ENCODE measurements at regions not wholly inside any gene's neighbourhood (a gene's known extent, or its start where the extent isn't known, plus 50 kb on each side); places are given as distances from the start of the nearest gene placed in this dataset.

DNA sequence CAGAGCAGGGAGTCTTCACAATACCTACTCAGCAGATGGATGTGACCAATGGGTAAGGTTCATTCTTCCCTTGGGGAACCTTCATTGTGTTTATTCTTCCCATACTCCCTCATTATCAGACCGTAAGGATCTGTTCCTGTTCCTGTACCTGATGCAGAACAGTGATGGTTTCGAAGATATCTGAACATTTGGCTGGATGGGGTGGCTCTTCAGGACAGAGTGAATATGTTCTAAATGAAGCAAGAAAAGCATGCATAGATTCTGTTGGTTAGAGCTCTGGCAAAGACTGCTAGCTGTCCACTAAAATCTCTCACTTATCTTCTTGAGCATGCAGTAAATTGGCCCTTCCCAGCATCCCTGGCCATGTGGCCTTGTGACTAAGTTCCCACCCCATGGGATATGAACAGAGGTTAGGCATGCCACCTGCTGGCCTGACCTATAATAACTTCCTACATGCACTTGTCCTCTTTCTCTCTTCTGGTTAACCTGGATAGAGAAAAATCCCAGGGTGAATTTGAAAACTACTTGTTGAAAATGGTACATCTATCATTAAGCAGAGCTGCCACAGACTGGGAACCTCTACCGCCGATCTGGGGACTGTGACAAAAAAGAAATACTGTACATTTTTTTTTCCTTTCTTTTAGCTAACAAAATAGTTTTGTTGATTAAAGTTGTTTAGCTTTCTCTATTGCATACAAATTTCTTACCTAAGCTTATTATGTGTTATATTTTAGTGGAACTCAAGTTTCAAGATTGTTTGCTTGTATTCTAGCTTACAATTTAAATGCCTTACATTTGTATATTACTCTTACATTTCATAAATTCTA, 60.0 kb upstream of the BANK1 start:
- H3K36me3 Mint-ChIP-seq (ENCODE audit: insufficient read depth in 2 of 2), result no peaks in the 10 kb centered on the region

GRCh38 chr4:101727238-101727637, 63.3 kb upstream of the BANK1 start:
- Mint-ChIP-seq H3K27me3 (ENCODE audit: low read depth) (peaks cover 5% of the 10 kb centered on the region), H3K27ac (no peak overlapping the region), H3K4me3 (no peak overlapping the region), H3K36me3 (ENCODE audit: insufficient read depth in 2 of 2) (no peaks in the 10 kb centered on the region), H3K9me3 (no peaks in the 10 kb centered on the region), H3K4me1 (ENCODE audit: low read depth) (peaks cover 7% of the 10 kb centered on the region)
- ATAC-seq (replicated peaks in 1 of 2) (no peak), DNase-seq (no peak)

More for the DNA sequence above, 60.0 kb upstream of the BANK1 start:
- H3K4me3 Mint-ChIP-seq, result no peak overlapping the region
- H3K9me3 Mint-ChIP-seq, result no peaks in the 10 kb centered on the region
- peak; percentile 81 to 83 for ATAC-seq (replicated peaks in 1 of 2)
- no peak overlapping the region for H3K27ac Mint-ChIP-seq
- DNase-seq, result peak; percentile 39 to 49
- peaks cover 7% of the 10 kb centered on the region for H3K4me1 Mint-ChIP-seq (ENCODE audit: low read depth)
- H3K27me3 Mint-ChIP-seq (ENCODE audit: low read depth), result peaks cover 5% of the 10 kb centered on the region

DNA sequence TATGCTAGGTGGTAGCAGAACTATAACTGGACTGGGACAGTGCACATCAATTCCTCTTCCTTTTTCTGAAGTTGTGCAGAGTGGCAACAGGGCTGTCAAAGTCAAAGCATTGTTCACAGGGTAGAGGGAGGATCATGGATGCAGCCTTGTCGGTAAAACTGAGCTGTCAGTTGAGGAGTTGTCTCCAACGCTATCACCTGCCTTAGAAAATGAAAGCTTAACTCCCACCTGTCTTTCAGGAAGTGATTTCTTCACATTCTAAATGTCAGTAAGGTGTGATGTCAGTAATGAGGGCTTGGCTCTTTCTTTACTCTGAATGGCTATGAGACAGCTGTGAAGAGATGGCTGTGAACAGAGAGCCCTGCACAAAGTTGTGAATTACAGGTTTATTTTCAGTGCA, 66.4 kb upstream of the BANK1 start:
- H3K4me3 Mint-ChIP-seq, result no peak overlapping the region
- H3K9me3 Mint-ChIP-seq, result no peaks in the 10 kb centered on the region
- no peaks in the 10 kb centered on the region for H3K36me3 Mint-ChIP-seq (ENCODE audit: insufficient read depth in 2 of 2)
- H3K27ac Mint-ChIP-seq, result no peak overlapping the region
- peaks cover 5% of the 10 kb centered on the region for H3K27me3 Mint-ChIP-seq (ENCODE audit: low read depth)
- ATAC-seq (replicated peaks in 1 of 2), result peak; percentile 32 to 84
- H3K4me1 Mint-ChIP-seq (ENCODE audit: low read depth), result no peaks in the 10 kb centered on the region
- DNase-seq, result no peak

DNA sequence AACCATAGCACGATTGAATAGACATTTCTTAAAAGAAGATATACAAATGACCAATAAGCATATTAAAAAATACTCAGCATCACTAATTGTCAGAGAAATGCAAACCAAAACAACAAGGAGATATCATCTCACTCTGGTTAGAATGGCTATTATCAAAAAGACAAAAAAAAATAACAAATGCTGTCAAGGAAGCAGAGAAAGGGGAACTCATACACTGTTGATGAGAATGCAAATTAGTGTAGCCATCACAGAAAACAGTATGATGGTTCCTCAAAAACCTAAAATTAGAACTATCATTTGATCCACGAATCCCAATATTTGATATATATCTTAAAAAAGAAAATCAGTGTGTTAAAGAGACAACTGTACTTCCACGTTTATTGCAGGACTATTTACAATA, 71.7 kb upstream of the BANK1 start:
- no peaks in the 10 kb centered on the region for H3K27me3 Mint-ChIP-seq (ENCODE audit: low read depth)
- peaks cover 3 to 8% of the 10 kb centered on the region in 2 donors for H3K9me3 Mint-ChIP-seq
- peaks cover 3 to 6% of the 10 kb centered on the region in 2 donors for H3K36me3 Mint-ChIP-seq (ENCODE audit: insufficient read depth in 2 of 2)
- H3K27ac Mint-ChIP-seq, result no peak overlapping the region
- H3K4me1 Mint-ChIP-seq (ENCODE audit: low read depth), result no peaks in the 10 kb centered on the region
- no peak for DNase-seq
- ATAC-seq (replicated peaks in 1 of 2), result no peak
- no peak overlapping the region for H3K4me3 Mint-ChIP-seq

GRCh38 chr4:101711590-101712260, 78.8 kb upstream of the BANK1 start:
- Mint-ChIP-seq H3K27ac (no peak overlapping the region), H3K4me1 (ENCODE audit: low read depth) (no peaks in the 10 kb centered on the region), H3K27me3 (ENCODE audit: low read depth) (no peaks in the 10 kb centered on the region), H3K4me3 (no peak overlapping the region), H3K36me3 (ENCODE audit: insufficient read depth in 2 of 2) (peaks cover 4 to 6% of the 10 kb centered on the region in 2 donors), H3K9me3 (peaks cover 3 to 4% of the 10 kb centered on the region in 2 donors)
- DNase-seq (no peak), ATAC-seq (replicated peaks in 1 of 2) (no peak)

- Mint-ChIP-seq H3K27ac (no peak overlapping the region), H3K36me3 (ENCODE audit: insufficient read depth in 2 of 2) (peaks cover 6 to 7% of the 10 kb centered on the region in 2 donors), H3K4me1 (ENCODE audit: low read depth) (no peaks in the 10 kb centered on the region), H3K4me3 (no peak overlapping the region), H3K27me3 (ENCODE audit: low read depth) (no peaks in the 10 kb centered on the region), H3K9me3 (peaks cover 6 to 9% of the 10 kb centered on the region in 2 donors)
- ATAC-seq (replicated peaks in 1 of 2) (no peak), DNase-seq (no peak)
Observed at GRCh38 chr4:101710806-101711205, 79.7 kb upstream of the BANK1 start.

DNA sequence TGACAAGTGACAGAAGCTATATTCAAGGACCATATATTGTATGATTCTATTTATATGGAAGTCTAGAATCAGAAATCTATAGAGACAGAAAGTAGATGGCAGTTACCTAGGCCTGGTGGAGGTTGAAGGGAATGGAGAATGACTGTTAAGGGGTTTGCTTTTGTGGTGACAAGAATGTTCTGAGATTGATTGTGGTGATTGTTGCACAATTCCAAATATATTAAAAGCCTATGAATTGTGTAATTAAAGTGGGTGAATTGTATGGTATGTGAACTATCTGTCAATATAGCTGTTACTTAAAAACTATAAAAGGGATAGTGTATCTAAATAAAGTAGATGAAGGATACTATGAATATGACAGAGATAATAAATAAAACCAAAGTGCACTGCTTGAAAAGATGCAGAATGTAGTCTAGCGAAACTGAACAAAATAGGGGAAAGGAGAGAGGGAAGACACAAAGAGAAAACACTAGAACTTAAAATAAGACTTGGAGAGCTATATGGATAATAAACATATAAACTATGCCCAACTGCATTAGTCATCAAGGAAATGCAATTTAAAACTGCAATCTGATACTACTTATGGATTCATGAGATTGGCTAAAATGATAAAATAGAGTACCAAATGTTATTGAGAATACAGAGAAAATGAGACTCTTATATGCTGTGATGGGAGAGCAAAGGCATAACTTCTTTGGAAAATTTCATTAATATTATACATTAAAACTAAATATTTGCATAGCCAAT, 82.1 kb upstream of the BANK1 start:
- no peak overlapping the region for H3K27ac Mint-ChIP-seq
- H3K4me3 Mint-ChIP-seq, result no peak overlapping the region
- peaks cover 3 to 4% of the 10 kb centered on the region in 2 donors for H3K9me3 Mint-ChIP-seq
- H3K27me3 Mint-ChIP-seq (ENCODE audit: low read depth), result no peaks in the 10 kb centered on the region
- H3K36me3 Mint-ChIP-seq (ENCODE audit: insufficient read depth in 2 of 2), result peaks cover 0 to 3% of the 10 kb centered on the region in 2 donors
- DNase-seq (no peak), ATAC-seq (replicated peaks in 1 of 2) (no peak)
- no peaks in the 10 kb centered on the region for H3K4me1 Mint-ChIP-seq (ENCODE audit: low read depth)

GRCh38 chr4:101707596-101707995, 82.9 kb upstream of the BANK1 start:
- Mint-ChIP-seq H3K36me3 (ENCODE audit: insufficient read depth in 2 of 2) (peaks cover 0 to 3% of the 10 kb centered on the region in 2 donors), H3K4me3 (no peak overlapping the region)

DNA sequence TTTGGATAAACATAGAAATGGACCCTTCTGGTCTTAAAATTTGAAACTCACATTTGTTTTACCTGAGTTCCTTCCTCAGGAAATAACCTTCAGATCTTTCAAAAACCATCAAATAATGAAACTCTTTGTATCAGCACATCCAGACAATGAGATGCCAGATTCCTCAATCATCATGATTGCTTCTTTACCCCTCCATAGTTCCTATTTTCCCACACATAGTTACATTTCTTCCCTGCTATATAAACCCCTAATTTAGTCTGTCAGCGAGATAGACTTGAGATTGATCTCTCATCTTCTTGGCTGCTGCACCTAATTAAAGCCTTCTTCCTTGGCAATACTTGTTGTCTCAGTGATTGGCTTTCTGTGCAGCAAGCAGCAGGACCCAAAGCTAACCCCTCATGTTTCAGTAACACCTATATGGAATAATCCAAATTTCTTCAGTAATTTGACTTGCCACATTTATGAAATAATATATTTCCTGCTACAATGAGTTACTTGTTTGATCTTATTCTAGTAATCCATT, 83.9 kb upstream of the BANK1 start:
- ATAC-seq (replicated peaks in 1 of 2) (no peak), DNase-seq (no peak)
- H3K4me3 Mint-ChIP-seq, result no peak overlapping the region
- H3K27ac Mint-ChIP-seq, result no peak overlapping the region
- no peaks in the 10 kb centered on the region for H3K4me1 Mint-ChIP-seq (ENCODE audit: low read depth)
- H3K36me3 Mint-ChIP-seq (ENCODE audit: insufficient read depth in 2 of 2), result peaks cover 0 to 3% of the 10 kb centered on the region in 2 donors
- no peaks in the 10 kb centered on the region for H3K27me3 Mint-ChIP-seq (ENCODE audit: low read depth)
- H3K9me3 Mint-ChIP-seq, result peaks cover 3 to 4% of the 10 kb centered on the region in 2 donors

More at GRCh38 chr4:101707596-101707995, 82.9 kb upstream of the BANK1 start:
- DNase-seq (no peak), ATAC-seq (replicated peaks in 1 of 2) (no peak)
- Mint-ChIP-seq H3K9me3 (peaks cover 3 to 4% of the 10 kb centered on the region in 2 donors), H3K27ac (no peak overlapping the region), H3K27me3 (ENCODE audit: low read depth) (no peaks in the 10 kb centered on the region), H3K4me1 (ENCODE audit: low read depth) (no peaks in the 10 kb centered on the region)

GRCh38 chr4:101701551-101701950, 89.0 kb upstream of the BANK1 start:
- ATAC-seq (replicated peaks in 1 of 2) (no peak), DNase-seq (no peak)
- peaks cover 0 to 1% of the 10 kb centered on the region in 2 donors for H3K36me3 Mint-ChIP-seq (ENCODE audit: insufficient read depth in 2 of 2)
- no peak overlapping the region for H3K27ac Mint-ChIP-seq
- H3K9me3 Mint-ChIP-seq, result peaks cover 2 to 3% of the 10 kb centered on the region in 2 donors
- H3K4me3 Mint-ChIP-seq, result no peak overlapping the region
- H3K4me1 Mint-ChIP-seq (ENCODE audit: low read depth), result no peaks in the 10 kb centered on the region
- H3K27me3 Mint-ChIP-seq (ENCODE audit: low read depth), result no peaks in the 10 kb centered on the region

GRCh38 chr4:101699441-101700124, 90.9 kb upstream of the BANK1 start:
- no peak overlapping the region for H3K27ac Mint-ChIP-seq
- ATAC-seq (replicated peaks in 1 of 2) (no peak), DNase-seq (no peak)
- no peaks in the 10 kb centered on the region for H3K27me3 Mint-ChIP-seq (ENCODE audit: low read depth)
- no peaks in the 10 kb centered on the region for H3K9me3 Mint-ChIP-seq
- H3K4me1 Mint-ChIP-seq (ENCODE audit: low read depth), result no peaks in the 10 kb centered on the region
- H3K4me3 Mint-ChIP-seq, result no peak overlapping the region
- H3K36me3 Mint-ChIP-seq (ENCODE audit: insufficient read depth in 2 of 2), result no peaks in the 10 kb centered on the region

- H3K4me3 Mint-ChIP-seq, result no peak overlapping the region
- no peaks in the 10 kb centered on the region for H3K27me3 Mint-ChIP-seq (ENCODE audit: low read depth)
- H3K36me3 Mint-ChIP-seq (ENCODE audit: insufficient read depth in 2 of 2), result no peaks in the 10 kb centered on the region
- H3K27ac Mint-ChIP-seq, result no peak overlapping the region
- ATAC-seq (replicated peaks in 1 of 2), result no peak
- H3K4me1 Mint-ChIP-seq (ENCODE audit: low read depth), result no peaks in the 10 kb centered on the region
- no peaks in the 10 kb centered on the region for H3K9me3 Mint-ChIP-seq
- no peak for DNase-seq
Observed at GRCh38 chr4:101697266-101697665, 93.3 kb upstream of the BANK1 start.

Data from activated T-cell treated with anti-CD3 and anti-CD28 coated beads, Interleukin-2, amount 50 U/mL, for 72 hours (primary cell).